ENCODE measurements at regions not wholly inside any gene's neighbourhood (a gene's known extent, or its start where the extent isn't known, plus 50 kb on each side); places are given as distances from the start of the nearest gene placed in this dataset.

GRCh38 chr18:41036346-41036745 is 918.7 kb upstream of the PIK3C3 start (continued):
- TF ChIP-seq, protein P1, sequence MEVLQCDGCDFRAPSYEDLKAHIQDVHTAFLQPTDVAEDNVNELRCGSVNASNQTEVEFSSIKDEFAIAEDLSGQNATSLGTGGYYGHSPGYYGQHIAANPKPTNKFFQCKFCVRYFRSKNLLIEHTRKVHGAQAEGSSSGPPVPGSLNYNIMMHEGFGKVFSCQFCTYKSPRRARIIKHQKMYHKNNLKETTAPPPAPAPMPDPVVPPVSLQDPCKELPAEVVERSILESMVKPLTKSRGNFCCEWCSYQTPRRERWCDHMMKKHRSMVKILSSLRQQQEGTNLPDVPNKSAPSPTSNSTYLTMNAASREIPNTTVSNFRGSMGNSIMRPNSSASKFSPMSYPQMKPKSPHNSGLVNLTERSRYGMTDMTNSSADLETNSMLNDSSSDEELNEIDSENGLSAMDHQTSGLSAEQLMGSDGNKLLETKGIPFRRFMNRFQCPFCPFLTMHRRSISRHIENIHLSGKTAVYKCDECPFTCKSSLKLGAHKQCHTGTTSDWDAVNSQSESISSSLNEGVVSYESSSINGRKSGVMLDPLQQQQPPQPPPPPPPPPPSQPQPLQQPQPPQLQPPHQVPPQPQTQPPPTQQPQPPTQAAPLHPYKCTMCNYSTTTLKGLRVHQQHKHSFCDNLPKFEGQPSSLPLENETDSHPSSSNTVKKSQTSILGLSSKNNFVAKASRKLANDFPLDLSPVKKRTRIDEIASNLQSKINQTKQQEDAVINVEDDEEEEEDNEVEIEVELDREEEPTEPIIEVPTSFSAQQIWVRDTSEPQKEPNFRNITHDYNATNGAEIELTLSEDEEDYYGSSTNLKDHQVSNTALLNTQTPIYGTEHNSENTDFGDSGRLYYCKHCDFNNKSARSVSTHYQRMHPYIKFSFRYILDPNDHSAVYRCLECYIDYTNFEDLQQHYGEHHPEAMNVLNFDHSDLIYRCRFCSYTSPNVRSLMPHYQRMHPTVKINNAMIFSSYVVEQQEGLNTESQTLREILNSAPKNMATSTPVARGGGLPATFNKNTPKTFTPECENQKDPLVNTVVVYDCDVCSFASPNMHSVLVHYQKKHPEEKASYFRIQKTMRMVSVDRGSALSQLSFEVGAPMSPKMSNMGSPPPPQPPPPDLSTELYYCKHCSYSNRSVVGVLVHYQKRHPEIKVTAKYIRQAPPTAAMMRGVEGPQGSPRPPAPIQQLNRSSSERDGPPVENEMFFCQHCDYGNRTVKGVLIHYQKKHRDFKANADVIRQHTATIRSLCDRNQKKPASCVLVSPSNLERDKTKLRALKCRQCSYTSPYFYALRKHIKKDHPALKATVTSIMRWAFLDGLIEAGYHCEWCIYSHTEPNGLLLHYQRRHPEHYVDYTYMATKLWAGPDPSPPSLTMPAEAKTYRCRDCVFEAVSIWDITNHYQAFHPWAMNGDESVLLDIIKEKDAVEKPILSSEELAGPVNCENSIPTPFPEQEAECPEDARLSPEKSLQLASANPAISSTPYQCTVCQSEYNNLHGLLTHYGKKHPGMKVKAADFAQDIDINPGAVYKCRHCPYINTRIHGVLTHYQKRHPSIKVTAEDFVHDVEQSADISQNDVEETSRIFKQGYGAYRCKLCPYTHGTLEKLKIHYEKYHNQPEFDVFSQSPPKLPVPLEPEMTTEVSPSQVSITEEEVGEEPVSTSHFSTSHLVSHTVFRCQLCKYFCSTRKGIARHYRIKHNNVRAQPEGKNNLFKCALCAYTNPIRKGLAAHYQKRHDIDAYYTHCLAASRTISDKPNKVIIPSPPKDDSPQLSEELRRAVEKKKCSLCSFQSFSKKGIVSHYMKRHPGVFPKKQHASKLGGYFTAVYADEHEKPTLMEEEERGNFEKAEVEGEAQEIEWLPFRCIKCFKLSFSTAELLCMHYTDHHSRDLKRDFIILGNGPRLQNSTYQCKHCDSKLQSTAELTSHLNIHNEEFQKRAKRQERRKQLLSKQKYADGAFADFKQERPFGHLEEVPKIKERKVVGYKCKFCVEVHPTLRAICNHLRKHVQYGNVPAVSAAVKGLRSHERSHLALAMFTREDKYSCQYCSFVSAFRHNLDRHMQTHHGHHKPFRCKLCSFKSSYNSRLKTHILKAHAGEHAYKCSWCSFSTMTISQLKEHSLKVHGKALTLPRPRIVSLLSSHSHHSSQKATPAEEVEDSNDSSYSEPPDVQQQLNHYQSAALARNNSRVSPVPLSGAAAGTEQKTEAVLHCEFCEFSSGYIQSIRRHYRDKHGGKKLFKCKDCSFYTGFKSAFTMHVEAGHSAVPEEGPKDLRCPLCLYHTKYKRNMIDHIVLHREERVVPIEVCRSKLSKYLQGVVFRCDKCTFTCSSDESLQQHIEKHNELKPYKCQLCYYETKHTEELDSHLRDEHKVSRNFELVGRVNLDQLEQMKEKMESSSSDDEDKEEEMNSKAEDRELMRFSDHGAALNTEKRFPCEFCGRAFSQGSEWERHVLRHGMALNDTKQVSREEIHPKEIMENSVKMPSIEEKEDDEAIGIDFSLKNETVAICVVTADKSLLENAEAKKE (CRISPR knock-in tag; IDR thresholded peaks at IDR 0.05) = no peak

DNA sequence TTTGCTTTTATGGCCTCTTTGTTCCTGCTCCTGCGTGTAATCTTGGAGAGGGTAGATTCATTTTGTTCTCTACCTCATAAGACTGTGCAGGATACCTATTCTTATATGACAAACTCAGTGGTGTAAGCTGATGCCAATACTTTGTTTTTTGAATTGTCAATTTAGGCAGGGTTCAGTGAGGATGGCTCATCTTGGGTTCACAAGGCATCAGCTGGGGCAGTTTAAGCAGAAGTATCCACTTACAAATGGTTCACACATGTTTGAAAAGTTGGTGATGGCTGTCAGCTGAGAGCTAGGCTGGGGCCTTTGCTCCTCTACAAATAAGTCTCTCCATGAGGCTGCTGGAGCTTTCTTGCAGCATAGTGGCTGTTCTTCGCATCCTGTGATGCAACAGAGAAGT is 920.6 kb upstream of the PIK3C3 start:
- H3K36me3 ChIP-seq (ENCODE audit: insufficient read depth) = no peaks in the 10 kb centered on the region
- H3F3A ChIP-seq (replicated peaks; ENCODE audit: low read depth) = no peaks in the 10 kb centered on the region
- TF ChIP-seq CREB1 (CRISPR knock-in tag; IDR thresholded peaks at IDR 0.05; ENCODE audit: low read depth) (no peak), ZNF114 (CRISPR knock-in tag; IDR thresholded peaks at IDR 0.05) (no peak), POLR2AphosphoS5 (IDR thresholded peaks at IDR 0.05; ENCODE audit: low read depth) (no peak), NANOG (IDR thresholded peaks at IDR 0.05; ENCODE audit: borderline replicate concordance) (no peak), ZNF331 (CRISPR knock-in tag; IDR thresholded peaks at IDR 0.05; ENCODE audit: low read depth) (no peak), STAT1 (IDR thresholded peaks at IDR 0.05; ENCODE audit: unreplicated experiment) (no peak)
- TF ChIP-seq, protein P1 (CRISPR knock-in tag; IDR thresholded peaks at IDR 0.05) = no peak
- TF ChIP-seq, protein P2, sequence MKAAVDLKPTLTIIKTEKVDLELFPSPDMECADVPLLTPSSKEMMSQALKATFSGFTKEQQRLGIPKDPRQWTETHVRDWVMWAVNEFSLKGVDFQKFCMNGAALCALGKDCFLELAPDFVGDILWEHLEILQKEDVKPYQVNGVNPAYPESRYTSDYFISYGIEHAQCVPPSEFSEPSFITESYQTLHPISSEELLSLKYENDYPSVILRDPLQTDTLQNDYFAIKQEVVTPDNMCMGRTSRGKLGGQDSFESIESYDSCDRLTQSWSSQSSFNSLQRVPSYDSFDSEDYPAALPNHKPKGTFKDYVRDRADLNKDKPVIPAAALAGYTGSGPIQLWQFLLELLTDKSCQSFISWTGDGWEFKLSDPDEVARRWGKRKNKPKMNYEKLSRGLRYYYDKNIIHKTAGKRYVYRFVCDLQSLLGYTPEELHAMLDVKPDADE (IDR thresholded peaks at IDR 0.05) = no peak
- no peaks in the 10 kb centered on the region for H3K4me1 ChIP-seq (ENCODE audit: insufficient read depth)
- no peaks in the 10 kb centered on the region for H3K79me2 ChIP-seq (replicated peaks; ENCODE audit: insufficient read depth)
- no peaks in the 10 kb centered on the region for H3K27me3 ChIP-seq (ENCODE audit: insufficient read depth)
- no peak overlapping the region for H3K27ac ChIP-seq (ENCODE audit: low read depth)
- H3K9me2 ChIP-seq (ENCODE audit: insufficient read depth) = no peaks in the 10 kb centered on the region
- H3K36me3 Mint-ChIP-seq (ENCODE audit: low read depth) = no peaks in the 10 kb centered on the region
- H3K9me3 Mint-ChIP-seq = no peaks in the 10 kb centered on the region
- H3K4me1 Mint-ChIP-seq = no peaks in the 10 kb centered on the region
- H3K4me3 Mint-ChIP-seq = no peak overlapping the region
- no peak overlapping the region for H3K4me2 ChIP-seq
- no peak overlapping the region for H3K27ac Mint-ChIP-seq
- no peak for DNase-seq (ENCODE audit: low spot score)
- no peaks in the 10 kb centered on the region for H4K20me1 ChIP-seq (replicated peaks; ENCODE audit: insufficient read depth)
- no peak overlapping the region for H3K4me3 ChIP-seq
- no peaks in the 10 kb centered on the region for H3K27me3 Mint-ChIP-seq (ENCODE audit: insufficient read depth, low read depth, poor library complexity)
- H2AFZ ChIP-seq = peak overlapping the region; percentile 17; the same call in 1 of the 2 replicates
- no peak for ATAC-seq

Data from GM23338 (cell line).